Pons (tissue), 1 donor: ENCODE measurements at regions not wholly inside any gene's neighbourhood (a gene's known extent, or its start where the extent isn't known, plus 50 kb on each side); places are given as distances from the start of the nearest gene placed in this dataset.
"Not testable (repeated sequence)": the region's sequence is repeated elsewhere in the genome, so short reads cannot be mapped to it uniquely, and the experiment has no call there.

ENCODE experiments used
- DNase-seq: peaks from one replicate; pipeline ENCODE4 v3.0.0-alpha.2; 2016; ENCODE audit warnings: low spot score

DNA sequence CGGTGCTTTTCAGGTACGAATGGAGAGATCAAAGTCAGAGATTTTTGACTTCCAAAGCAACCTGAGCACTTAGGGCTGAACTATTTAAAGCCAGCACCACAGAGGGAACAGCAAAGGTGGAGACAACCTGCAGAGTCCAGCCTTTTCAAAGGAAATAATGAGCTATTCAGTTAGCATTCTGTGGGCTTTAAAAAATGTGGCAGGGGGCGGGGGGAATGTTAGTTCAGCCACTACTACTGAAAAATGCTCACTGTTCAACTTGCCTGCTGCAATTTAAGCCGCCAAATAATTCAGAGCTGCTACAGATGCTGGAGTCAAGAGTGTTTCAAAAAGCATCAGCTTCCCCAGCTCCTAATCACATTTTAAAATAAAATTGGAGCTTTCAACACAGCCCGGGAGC lies 473.3 kb upstream of the PLXNA2 start:
- no peak for DNase-seq

DNA sequence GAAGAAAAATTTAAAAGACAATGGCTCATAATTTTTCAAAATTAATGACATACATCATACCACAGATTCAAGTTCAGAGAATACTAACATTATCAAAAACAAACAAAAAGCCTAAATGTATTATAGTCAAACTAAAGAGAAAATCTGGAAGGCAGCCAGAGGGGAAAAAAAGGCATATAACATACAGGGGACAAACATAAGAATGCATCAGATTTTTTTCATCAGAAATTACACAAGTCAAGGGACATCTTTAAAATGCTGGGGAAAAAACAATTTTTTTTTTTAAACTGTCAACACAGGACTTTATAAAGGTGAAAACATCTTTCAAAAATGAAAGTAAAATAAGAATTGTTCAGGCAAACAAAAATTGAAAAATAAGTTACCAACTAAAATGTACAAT lies 478.4 kb upstream of the PLXNA2 start:
- DNase-seq: no peak

DNA sequence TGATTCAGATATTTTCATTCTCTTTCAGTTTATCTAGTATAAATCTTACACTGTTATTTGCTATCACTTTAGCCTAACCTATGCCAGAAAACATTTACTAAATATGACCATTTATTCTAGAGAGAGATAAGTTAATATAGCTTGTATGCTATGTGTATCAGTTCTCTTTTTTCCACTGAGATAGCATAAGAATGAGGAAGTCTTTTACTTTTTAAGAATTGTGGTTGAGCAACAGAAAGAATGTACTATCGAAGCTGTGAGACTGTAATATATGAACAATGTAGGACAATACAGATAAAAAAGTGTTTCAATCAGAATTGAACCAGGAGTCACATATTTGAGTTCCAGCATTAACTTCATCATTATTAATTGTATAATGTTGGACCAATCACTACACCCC lies 479.9 kb upstream of the PLXNA2 start:
- DNase-seq: no peak

DNA sequence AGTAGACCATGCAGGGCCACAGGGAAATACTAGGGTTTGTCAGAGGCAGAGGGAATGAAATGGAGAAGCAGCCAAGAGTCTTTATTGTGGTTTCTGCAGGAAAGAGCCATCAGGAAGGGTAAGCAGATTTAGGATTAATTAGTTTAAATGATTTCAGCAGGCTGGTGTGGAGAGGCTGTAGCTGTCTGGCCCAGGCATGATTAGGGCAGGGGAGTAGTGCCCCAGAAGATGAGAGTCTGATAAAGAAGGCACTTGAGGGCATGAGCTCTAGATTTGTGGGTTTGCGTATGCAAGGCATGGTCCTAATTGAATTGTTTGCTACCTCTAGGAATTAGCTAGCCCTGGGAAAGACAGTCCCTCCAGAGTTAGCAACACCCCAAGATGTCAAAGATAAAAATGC lies 484.6 kb upstream of the PLXNA2 start:
- no peak for DNase-seq

DNA sequence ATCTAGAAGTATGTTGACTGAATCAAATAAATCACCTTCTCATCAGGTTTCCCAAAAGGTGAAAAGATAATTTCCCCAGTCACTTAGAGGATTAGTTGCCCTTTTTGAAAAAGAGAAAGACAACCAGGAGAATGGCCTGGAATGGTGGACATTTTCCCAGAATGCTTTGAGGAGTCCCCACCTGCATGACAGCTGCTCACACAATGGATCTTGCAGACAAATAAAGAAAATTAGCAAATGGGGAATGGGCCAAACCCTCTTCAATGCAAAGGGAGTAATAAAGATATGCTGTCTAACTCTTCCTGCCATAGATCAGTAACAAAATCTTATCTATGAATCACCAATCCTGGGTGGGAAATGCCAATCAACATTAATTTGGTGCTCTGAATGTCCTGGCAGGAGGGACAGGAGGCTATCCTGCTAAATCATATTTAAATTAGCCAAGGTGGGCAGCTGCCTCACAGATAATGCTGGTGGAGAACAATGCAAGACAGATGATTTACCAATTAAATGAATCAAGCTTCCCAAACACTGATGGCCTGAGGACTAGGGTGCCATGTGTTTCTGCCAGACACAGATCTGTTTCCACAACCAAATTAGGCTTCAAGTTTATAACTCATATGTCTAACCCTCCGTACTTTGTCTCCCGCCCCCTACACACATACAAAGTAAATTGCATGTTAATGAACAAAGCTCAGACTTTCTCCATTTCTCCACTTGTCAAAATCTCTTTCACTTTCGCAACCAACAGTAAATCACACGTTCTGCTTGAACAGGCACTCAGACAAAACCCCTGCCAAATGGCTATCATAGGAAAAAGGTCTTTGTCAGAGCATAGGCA lies 488.0 kb upstream of the PLXNA2 start:
- no peak for DNase-seq

DNA sequence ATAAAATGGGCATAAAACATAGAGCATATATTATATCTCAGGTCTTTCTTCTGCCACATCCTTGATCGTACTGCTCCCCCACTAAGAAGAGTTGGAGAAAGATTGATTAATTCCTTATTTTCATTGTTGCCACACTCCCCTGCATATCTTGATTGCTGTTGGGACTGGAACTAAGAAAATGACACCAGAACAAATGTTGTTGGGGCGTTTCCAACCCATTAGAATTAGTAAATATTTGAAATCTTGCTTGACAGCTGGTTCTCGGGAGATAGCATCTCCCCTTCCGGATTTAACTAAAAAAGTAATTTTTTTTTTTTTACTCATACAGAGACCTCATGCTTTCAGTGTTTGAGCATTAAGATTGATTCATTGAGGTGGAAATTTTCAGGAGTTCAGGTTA lies 493.0 kb upstream of the PLXNA2 start:
- DNase-seq: no peak

DNA sequence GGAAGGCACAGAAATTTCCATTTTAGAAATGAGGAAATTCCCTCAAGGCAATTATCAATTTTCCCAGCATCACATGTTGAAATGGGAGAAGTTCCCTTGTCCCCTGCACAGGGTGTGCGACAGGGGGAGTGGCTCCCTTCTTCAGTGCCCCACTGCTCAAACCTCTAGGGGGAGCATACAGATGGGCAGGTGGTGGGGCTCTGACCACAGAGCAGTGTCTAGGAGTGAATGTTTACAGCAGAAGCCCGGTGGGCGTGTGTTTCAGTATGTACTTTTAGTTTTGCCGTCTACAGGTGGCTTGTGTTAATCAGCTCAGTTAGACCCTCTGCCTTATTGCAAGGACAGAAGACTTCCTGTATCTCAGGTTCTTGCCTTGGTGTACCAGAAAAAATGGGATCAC lies 493.7 kb upstream of the PLXNA2 start:
- DNase-seq: no peak

DNA sequence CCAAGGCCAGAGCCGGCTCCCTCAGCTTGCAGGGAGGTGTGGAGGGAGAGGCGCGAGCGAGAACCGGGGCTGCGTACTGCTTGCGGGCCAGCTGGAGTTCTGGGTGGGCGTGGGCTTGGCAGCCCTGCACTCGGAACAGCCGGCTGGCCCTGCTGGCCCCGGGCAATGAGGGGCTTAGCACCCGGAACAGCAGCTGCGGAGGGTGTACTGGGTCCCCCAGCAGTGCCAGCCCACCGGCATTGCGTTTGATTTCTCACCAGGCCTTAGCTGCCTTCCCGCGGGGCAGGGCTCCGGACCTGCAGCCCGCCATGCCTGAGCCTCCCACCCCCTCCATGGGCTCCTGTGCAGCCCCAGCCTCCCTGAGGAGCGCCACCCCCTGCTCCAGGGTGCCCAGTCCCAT lies 495.5 kb upstream of the PLXNA2 start:
- not testable (repeated sequence) for DNase-seq

DNA sequence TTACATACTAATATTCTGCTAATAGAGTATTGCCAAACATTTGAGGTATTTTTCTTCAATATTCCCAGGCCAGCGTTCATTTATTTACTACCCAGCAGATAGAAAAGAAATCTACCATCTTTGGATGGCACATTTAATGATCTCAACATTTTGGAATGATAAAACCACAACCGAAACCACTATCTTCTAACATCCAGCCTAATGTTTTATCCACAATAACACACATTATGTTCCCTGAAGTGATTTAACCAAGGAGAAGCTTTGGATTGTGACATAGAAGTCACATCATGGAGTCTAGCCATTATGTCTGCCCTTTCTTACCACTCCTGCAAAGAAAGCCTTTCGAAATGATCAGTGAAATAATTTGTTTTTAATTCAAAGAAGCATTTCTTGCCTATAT lies 497.1 kb upstream of the PLXNA2 start:
- DNase-seq: no peak

DNA sequence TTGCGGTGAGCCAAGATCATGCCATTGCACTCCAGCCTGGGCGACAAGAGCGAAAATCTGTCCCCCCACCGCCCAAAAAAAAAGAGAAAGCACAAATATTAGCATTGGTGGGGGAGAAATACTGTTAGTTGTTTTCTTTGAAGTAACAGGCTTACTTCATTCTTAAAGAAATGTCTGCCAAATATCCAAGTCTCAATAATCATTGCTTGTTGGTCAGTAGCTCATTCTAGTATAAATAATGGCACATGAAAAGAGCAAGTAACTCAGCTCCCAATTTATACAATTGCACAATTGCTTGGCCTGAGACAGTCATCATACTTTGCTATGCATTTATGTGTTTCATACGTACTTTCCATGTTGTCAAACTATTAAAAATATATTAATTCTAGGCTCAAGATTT lies 499.2 kb upstream of the PLXNA2 start:
- no peak for DNase-seq

DNA sequence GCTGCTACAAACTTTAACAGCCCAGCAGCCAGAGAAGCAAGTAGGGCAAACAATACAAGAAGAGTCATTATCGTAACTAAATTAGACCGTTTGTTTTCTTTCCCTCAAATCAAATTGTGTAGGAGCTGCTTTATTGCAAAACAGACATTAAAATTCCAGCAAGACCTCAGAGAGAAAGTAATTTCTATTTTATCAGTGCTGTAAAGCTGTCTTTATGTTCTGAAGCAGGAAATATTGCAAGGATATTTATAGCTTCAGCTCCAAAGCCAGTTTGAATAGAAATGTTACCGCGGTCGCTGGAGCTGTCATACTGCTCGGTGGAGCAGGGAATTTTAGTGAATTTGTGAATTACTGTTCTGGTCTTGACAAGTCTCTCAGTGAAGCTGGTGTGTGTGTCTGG lies 503.8 kb upstream of the PLXNA2 start:
- DNase-seq: no peak

DNA sequence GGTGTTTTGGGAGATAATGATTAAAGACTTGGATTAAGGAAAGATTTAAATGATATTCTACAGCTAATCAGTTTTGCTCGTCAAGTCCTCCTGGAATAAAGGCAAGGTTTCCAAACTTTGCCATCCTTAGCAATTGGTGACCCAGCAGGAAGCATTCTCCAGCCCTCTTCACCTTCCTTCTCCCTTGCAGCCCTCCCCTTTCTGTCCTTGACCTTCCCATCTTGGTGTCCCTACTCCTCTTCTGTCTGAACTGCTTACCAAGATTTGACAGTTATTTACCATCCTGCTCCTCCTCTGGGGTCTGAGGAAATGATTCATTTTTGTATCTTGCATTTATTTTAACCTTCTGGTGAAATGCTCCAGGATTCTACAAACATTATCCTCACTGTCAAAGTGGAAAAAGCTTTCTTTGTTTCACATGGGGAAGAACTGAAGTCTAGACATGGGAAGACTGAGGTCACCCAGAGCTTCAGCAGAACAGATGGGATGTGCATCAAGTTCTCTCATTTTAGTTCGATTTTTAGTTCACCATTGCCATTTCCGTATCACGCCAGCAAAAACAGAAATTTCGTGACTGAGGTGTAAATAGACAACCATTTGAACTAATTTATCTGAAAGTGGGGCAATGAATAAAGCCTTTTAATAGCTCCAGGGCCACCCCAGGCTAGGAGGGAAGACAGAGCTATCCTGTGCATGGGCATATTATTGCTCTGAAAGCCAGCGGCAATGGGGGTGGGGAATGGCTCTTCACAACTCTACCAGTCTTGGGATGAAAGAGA lies 504.4 kb upstream of the PLXNA2 start:
- DNase-seq: no peak

DNA sequence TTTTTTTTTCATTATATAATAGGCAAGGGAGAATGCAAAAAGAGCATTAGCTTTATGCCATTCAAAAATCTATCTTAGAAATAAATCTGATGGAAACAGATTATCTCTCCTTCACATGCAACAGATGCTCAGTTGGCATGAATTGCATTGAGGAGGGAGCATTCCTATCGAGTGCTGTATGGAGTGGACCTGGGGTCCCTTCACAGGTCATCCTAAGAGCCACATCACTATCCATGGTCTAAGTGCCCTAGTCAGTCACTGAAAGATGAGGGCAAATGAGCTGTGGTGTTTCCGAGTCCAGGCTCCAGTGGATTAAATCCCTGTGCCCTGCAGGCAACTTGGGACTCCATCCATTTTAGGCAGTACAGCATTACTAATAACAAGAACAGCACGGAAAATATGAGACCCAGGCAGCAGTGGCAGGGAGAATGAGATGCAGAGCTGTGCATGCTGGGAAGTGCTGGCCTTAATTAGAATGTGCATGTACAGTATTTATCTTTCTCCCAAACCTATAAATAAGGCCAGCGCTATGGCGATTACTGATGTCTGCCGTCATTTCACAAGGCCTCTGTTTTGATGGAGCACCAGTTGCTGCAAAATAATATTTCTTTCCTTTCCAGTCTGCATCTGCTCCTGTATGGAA lies 512.3 kb upstream of the PLXNA2 start:
- no peak for DNase-seq

DNA sequence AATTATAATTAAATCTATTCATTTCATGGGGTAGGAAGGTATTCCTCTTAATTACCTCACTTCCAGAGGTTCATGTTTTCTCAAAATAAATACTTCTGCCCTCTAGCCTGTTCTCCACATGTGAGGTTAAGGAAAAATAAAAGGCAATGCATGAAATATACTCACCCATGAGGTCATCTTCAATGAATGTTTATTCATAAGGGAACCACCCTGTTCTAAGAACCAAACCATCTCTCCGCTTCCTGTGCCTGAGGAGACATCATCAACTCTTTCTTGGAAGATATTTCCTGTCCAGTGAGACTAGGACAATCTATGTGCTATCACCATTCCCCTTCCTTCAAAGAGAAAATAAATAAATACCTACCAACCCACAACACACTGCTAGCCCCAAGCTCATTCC lies 513.7 kb upstream of the PLXNA2 start:
- DNase-seq: no peak

DNA sequence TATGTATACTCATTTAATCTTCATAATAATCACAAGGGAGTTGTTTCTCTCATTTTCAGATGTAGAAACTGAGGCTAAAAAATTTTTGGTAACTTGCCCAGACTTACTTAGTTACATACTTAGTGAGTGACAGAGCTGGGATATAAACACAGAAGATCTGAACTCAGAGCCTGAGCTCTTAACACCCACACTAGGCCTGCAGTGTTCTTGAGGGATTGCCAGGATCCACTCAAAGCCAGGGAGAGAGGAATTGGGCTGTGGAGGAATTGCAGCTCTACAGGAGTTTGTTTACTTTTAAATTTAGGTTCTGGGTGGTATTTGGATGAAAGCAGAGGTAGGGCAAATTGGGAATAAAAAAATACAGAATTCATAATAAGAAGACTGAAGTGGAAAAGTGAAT lies 515.1 kb upstream of the PLXNA2 start:
- no peak for DNase-seq

DNA sequence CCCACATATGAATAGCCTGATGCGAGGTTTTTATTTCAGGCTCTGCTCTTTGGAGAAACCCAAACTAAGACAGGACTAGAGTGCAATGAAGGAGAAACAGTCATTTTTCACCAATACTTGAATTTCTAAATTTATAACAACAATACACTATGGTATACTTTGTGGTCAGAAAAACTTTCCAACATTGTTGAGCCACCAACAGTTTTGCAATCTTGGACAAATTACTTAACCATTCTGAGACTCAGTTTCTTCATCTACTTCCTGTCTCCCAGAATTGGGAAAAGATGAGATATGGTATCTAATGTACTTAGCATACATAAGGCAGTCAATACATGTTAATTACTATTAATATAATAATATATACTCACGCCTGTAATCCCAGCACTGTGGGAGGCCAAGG lies 519.8 kb upstream of the PLXNA2 start:
- no peak for DNase-seq

DNA sequence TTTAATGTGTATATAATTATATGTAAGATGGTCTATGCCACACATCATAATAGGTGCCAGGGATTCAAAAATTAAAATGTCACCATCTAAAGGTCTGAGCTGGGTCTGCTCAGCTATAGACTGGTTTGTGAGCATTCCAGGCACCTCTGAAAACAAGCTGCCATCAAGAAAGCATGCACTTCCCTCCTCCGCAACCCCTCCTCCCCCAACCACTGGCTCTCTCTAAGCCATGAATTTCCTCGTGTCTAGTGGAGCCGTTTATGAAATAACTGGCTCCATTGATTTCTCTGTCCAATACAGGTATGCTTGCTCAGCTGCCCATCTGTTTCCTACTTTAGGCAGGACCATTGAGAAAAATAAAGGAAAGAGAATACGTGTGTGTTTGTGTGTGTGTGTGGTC lies 522.6 kb upstream of the PLXNA2 start:
- DNase-seq: no peak

DNA sequence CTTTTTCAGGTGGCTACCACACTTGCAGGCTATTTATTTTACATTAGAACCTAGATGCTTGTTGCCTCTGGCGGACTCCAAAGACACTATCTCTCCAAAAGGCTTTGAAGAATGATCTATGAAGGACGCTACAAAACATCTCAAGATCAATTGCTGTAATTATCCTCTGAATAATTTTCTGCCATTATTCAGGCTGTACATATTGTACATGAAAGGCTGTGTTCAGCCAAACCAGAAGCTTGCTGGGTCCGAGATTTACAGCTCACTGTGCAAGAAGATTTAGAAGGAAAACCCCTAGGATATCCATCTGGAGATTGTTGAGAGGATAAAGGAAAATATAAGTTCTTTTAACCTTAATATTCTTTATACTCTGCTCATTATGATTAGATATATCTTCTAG lies 523.6 kb upstream of the PLXNA2 start:
- DNase-seq: no peak

DNA sequence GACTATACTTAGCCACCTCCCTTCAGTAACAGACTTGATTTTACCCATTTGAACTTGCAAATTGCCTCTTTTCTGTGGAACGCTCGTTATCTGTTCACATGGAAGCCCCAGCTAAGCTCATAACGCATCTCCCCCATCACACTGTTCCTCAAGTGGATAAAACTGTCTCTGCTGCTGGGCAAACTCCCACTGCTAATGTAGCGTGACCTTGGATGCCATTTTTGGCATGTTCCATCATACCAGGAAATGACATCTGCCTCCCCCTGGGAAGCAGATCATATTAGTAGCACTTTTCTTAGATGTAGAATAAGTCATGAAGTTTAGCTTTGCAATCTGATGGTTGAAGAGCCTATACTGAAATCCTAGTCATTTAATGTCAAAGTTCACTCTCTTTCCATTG lies 528.7 kb upstream of the PLXNA2 start:
- DNase-seq: no peak

DNA sequence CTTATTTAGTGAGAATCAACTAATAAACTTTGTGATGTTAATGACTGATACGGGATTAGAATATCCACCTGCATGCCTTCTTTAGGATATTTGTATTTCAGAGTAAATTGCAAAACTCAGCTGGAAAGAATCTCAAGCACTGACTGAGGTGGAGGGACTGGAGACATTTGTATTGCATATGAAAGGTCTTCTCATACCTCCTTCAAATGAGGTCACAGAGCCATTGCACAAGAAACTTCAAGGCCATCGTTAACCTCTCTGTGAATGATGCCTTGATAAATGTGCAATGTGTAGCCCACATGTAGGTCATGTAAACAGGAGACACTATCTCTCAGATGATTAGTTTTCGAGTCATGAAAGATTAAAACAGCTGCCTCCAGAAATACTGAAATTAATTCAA lies 531.7 kb upstream of the PLXNA2 start:
- DNase-seq: no peak

DNA sequence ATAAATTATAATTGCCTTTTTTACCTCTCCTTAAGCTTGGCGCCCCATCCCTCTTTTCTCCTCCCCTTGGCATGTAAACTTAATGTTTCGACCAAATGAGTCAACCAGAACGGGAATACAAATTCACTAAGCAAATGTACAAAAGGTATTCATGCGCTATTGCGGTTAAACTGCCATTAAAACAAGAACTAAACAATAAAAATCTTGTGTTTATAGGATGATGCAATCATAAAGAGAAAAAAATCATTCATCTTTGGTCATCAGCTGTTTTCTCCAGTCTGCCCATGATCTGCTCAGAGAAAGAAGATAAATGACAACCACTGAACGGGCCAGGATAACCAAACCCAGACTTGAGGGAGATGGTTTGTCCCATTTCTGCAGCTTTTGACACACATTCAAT lies 534.2 kb upstream of the PLXNA2 start:
- DNase-seq: no peak

DNA sequence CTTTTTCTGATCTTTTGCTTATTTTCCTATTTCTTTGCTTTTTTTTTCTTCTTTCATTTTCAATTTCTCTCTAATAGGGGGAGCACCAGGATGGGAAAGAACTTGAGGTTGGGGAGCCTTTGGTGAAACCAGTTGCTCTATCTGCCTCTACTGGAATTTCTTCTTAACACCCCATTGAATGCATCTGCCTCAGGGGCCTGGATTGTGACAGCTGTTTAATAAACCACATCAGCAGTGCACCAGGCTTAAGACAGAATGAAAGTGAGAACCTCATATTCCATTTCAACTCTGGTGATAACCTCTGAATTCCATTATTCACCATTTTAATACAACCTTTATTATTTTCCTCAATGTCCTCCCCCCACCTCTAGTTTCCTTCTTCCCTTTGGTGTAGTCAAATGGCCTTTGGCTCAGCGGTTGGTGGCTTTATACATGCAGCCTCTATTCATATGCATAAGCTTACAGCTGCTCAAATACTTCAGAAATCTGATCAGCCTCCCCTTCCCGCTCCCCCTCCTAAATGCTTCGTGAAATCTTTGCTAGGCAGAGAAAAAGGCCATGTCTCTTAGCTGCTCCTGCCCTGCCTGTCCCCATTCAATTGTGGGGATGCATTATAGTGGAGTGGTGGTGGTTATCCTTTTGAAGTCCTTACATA lies 537.3 kb upstream of the PLXNA2 start:
- no peak for DNase-seq

DNA sequence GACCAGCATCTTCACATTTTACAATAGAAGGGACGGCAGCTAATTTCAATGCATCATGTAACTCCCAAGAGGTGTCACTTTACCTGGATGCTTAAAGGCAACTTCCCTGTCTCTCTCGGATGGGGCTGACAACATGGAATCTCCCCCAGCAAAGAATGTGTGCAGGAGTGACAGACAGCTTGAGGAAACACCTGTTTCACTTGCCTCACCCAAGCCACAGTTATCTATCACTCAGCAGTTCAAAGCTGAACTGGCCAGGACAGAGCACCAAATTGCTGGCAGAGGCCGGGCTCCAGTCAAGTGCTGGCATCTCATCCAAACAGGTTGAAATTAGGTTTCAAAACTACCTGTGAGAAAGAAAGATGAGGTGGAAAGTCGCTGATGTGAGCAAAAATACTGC lies 538.0 kb upstream of the PLXNA2 start:
- no peak for DNase-seq
